Lower lobe of right lung (tissue), 2 donors: ENCODE measurements at regions not wholly inside any gene's neighbourhood (a gene's known extent, or its start where the extent isn't known, plus 50 kb on each side); places are given as distances from the start of the nearest gene placed in this dataset.

ENCODE experiments used
- ATAC-seq, 2 donors: fragments of 200-7000 bp; cut with Tn5 transposase; one replicate each; pipeline ENCODE4 v1.9.1; 2020 to 2022; ENCODE audit warnings: mild to moderate bottlenecking in 2 of 2, moderate library complexity in 2 of 2
- DNase-seq: peaks from one replicate; pipeline ENCODE4 v3.0.0-alpha.2; 2020
- H3K27ac ChIP-seq: fragments of 200-600 bp; one replicate; pipeline ENCODE4 v1.8.0; 2022
- H3K27me3 ChIP-seq: fragments of 200-600 bp; one replicate; pipeline ENCODE4 v1.8.0; 2022; ENCODE audit warnings: low read depth
- H3K36me3 ChIP-seq: fragments of 200-600 bp; one replicate; pipeline ENCODE4 v1.8.0; 2022; ENCODE audit warnings: mild to moderate bottlenecking
- H3K4me1 ChIP-seq: fragments of 200-600 bp; one replicate; pipeline ENCODE4 v1.8.0; 2022
- H3K4me3 ChIP-seq: fragments of 200-600 bp; one replicate; pipeline ENCODE4 v1.8.0; 2022; ENCODE audit warnings: mild to moderate bottlenecking
- H3K9me3 ChIP-seq: fragments of 200-600 bp; one replicate; pipeline ENCODE4 v1.8.0; 2022
- CTCF ChIP-seq: fragments of 200-600 bp; IDR thresholded peaks from one replicate; pipeline ENCODE4 v1.8.0; 2022; ENCODE audit warnings: antibody characterized with exemption, mild to moderate bottlenecking
- intact Hi-C: fragments of 100-400 bp; cut with DNase I; formaldehyde crosslinking; loops from one replicate; pipeline ENCODE4 v1.11.0; 2022
- donor health status: DM: no; HTN: yes; CAD: no; lungs with severe emphysema.

DNA sequence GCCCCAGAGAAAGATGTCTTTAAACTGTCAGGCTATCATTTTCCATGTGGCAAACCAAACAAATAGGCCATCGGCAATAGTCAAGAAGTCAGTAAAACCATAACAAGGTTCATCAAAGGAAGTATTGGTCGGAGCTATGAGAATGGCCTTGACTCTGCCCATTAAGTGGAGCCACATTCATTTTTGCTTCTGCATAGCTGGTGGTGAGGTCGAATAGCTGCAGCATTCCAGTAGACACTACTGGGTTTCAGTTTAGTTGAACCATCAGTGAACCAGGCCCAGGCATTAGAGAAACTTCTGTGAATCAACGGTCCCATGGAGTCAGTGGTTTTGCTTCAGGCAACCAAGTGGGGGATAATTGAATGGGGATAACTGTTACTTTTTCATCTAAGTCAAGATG is 92.0 kb upstream of the MED14 start:
- H3K27ac ChIP-seq: no peak overlapping the region
- H3K4me3 ChIP-seq: no peak overlapping the region
- H3K27me3 ChIP-seq: no peaks in the 10 kb centered on the region
- intact Hi-C loops: no loop called here
- H3K4me1 ChIP-seq: no peaks in the 10 kb centered on the region
- no peaks in the 10 kb centered on the region for H3K9me3 ChIP-seq
- no peak for ATAC-seq
- H3K36me3 ChIP-seq: no peaks in the 10 kb centered on the region
- DNase-seq: no peak
- no peak for TF ChIP-seq CTCF

DNA sequence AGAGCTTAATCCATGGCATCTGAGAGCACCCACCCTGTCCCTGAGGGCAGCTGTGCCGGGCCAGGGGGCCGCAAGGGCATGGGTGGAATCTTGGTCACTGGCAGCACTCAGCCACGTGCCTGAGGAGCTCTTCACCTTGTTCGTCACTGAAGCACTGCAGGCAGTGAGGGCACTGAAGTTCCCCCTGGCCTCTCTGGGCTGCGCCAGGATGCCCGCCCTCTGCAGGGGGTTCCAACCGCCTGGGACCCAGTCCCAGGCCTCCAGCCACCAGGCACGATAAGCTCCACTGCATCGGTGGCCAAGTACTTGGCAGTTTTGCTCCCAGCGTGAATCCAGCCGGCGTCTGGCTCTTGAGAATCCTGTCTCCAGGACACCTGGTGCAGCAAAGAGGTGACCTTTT is 96.4 kb upstream of the MED14 start:
- H3K27ac ChIP-seq: no peak overlapping the region
- no peaks in the 10 kb centered on the region for H3K27me3 ChIP-seq
- no peaks in the 10 kb centered on the region for H3K9me3 ChIP-seq
- no peak for TF ChIP-seq CTCF
- no peak overlapping the region for H3K4me3 ChIP-seq
- H3K4me1 ChIP-seq: no peaks in the 10 kb centered on the region
- DNase-seq (no peak), ATAC-seq (no peak)
- no peaks in the 10 kb centered on the region for H3K36me3 ChIP-seq
- intact Hi-C loops: no loop called here

- Histone ChIP-seq H3K4me1 (no peaks in the 10 kb centered on the region), H3K36me3 (no peaks in the 10 kb centered on the region), H3K9me3 (no peaks in the 10 kb centered on the region), H3K27me3 (no peaks in the 10 kb centered on the region), H3K27ac (no peak overlapping the region), H3K4me3 (no peak overlapping the region)
- intact Hi-C loops: no loop called here
- no peak for TF ChIP-seq CTCF
- DNase-seq (no peak), ATAC-seq (no peak)
Measured at GRCh38 chrX:40832723-40833122, 97.4 kb upstream of the MED14 start.

- H3K4me1 ChIP-seq: no peaks in the 10 kb centered on the region
- intact Hi-C loops: no loop called here
- ATAC-seq (no peak), DNase-seq (no peak)
- no peaks in the 10 kb centered on the region for H3K9me3 ChIP-seq
- no peaks in the 10 kb centered on the region for H3K36me3 ChIP-seq
- no peak overlapping the region for H3K27ac ChIP-seq
- no peaks in the 10 kb centered on the region for H3K27me3 ChIP-seq
- H3K4me3 ChIP-seq: no peak overlapping the region
- TF ChIP-seq CTCF: no peak
Measured at GRCh38 chrX:40834225-40834624, 98.9 kb upstream of the MED14 start.

- H3K4me1 ChIP-seq: no peaks in the 10 kb centered on the region
- H3K9me3 ChIP-seq: no peaks in the 10 kb centered on the region
- H3K36me3 ChIP-seq: no peaks in the 10 kb centered on the region
- intact Hi-C loops: no loop called here
- H3K27ac ChIP-seq: no peak overlapping the region
- TF ChIP-seq CTCF: no peak
- no peaks in the 10 kb centered on the region for H3K27me3 ChIP-seq
- DNase-seq (no peak), ATAC-seq (no peak)
- H3K4me3 ChIP-seq: no peak overlapping the region
Measured at GRCh38 chrX:40835526-40835925, 100.2 kb upstream of the MED14 start.

- Histone ChIP-seq H3K9me3 (no peaks in the 10 kb centered on the region), H3K4me3 (no peak overlapping the region), H3K27me3 (no peaks in the 10 kb centered on the region), H3K4me1 (no peaks in the 10 kb centered on the region), H3K27ac (no peak overlapping the region), H3K36me3 (no peaks in the 10 kb centered on the region)
- DNase-seq (no peak), ATAC-seq (no peak)
- no peak for TF ChIP-seq CTCF
- intact Hi-C loops: no loop called here
Measured at GRCh38 chrX:40843643-40844042, 108.3 kb upstream of the MED14 start.
